Activated T-cell treated with anti-CD3 and anti-CD28 coated beads, Interleukin-2, amount 50 U/mL, for 1 hour (primary cell): ENCODE measurements at regions not wholly inside any gene's neighbourhood (a gene's known extent, or its start where the extent isn't known, plus 50 kb on each side); places are given as distances from the start of the nearest gene placed in this dataset.

Source experiments
- DNase-seq: peaks from one replicate; pipeline ENCODE4 v3.0.0-alpha.2; 2020

- no peak for DNase-seq
Observed at GRCh38 chr11:16685914-16686313, 52.5 kb upstream of the C11orf58 start.

GRCh38 chr11:16678466-16679116 is 59.9 kb upstream of the C11orf58 start:
- no peak for DNase-seq

- no peak for DNase-seq
Observed at GRCh38 chr11:16669799-16670415, 68.5 kb upstream of the C11orf58 start.

GRCh38 chr11:16632295-16633200 is 105.9 kb upstream of the C11orf58 start:
- no peak for DNase-seq

GRCh38 chr11:16630651-16631050 is 107.8 kb upstream of the C11orf58 start:
- no peak for DNase-seq

- DNase-seq, result no peak
Observed at GRCh38 chr11:16618431-16618830, 120.0 kb upstream of the C11orf58 start.

GRCh38 chr11:16615480-16615879 is 123.0 kb upstream of the C11orf58 start:
- no peak for DNase-seq

- peak; percentile 56 for DNase-seq
Observed at GRCh38 chr11:16613512-16614381, 124.7 kb upstream of the C11orf58 start.

- no peak for DNase-seq
Observed at GRCh38 chr11:16613262-16613511, 125.3 kb upstream of the C11orf58 start.

- no peak for DNase-seq
Observed at GRCh38 chr11:16612566-16613261, 125.7 kb upstream of the C11orf58 start.

- no peak for DNase-seq
Observed at GRCh38 chr11:16611926-16612565, 126.4 kb upstream of the C11orf58 start.

- DNase-seq, result no peak
Observed at GRCh38 chr11:16611401-16611921, 127.0 kb upstream of the C11orf58 start.

GRCh38 chr11:16610738-16611388 is 127.6 kb upstream of the C11orf58 start:
- no peak for DNase-seq

- no peak for DNase-seq
Observed at GRCh38 chr11:16610213-16610737, 128.2 kb upstream of the C11orf58 start.

GRCh38 chr11:16609769-16610168 is 128.7 kb upstream of the C11orf58 start:
- no peak for DNase-seq

GRCh38 chr11:16607675-16608644 is 130.5 kb upstream of the C11orf58 start:
- no peak for DNase-seq

- DNase-seq, result no peak
Observed at GRCh38 chr11:16606784-16607674, 131.4 kb upstream of the C11orf58 start.
